GM19463 (cell line): ENCODE measurements at regions not wholly inside any gene's neighbourhood (a gene's known extent, or its start where the extent isn't known, plus 50 kb on each side); places are given as distances from the start of the nearest gene placed in this dataset.

Source experiments
- ATAC-seq: cut with Tn5 transposase; IDR thresholded peaks from one replicate; pipeline ENCODE4 v1.9.1; 2021; ENCODE audit warnings: mild to moderate bottlenecking, moderate library complexity; ENCODE audit not compliant: unreplicated experiment

DNA sequence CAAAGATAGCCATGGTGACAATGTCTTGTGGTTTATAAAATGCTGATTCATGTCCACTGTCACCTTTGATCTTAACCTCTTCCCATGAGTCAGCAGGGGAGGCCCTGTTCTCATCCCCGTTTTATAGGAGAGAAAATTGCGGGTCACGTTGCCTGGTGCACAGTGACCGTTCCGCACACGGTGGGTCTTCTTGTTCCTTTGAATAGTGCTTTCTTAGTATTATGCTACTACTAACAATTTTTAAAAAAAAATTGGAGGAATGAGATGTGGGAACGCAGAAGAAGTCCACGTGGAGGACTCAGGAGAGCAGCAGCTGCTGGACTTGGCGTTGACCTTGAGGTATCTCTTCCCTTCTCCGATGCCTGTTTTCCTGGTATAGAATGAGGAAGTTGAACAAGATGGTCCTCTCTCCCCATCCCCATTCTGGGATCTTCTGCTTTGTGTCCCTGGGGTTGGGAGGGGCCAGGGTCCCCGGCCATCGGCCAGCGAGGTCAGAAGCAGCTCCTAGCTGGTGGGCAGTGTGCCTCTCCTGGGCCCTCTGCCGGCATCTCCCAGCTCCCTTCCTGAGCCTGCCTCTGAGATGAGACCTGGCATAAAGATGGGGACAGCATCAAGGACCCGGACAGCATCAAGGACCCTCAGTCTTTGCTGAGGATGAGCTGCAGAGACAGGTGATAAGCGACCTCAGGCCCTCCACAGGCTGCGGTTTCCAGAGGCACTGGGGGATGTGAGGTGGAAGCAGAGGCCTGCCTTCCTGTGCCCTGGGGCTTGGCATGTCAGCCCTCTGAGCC, 143.9 kb downstream of the C9orf50 start:
- ATAC-seq = no peak

- ATAC-seq = no peak
Observed at GRCh38 chr9:129474740-129475404, 146.0 kb downstream of the C9orf50 start.

DNA sequence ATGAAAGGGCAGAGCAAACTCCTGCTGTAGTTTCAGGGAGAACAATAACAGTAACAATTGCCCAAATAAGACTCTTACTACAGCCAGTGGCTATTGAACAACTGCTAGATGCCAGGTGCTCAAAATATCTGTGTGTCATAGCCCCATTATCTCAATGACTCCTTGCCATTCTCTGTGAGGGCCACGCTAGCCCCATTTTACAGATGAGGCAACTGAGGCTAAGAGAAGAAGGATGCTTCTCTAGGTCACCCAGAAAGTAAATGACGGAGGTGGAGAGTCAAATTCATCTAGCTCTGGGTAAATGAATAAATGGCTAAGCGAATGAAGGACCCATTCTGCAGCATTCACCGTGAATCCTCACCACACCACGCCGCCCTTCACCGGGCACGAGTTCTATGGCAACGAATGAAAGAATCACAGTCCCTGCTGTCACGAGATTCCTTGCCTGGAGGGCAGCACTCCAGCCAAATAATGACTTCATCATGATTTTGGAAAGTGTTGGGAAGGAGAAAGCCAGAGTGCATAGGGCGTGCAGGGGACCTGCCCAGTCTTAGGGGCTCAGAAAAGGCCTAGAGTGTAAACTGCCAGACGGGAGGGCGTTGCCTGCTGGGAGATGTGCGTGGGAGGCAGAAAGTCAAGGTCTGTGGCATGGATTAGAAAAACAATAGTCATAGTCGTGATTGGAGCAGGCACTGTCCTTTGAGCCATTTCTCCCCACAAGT, 147.2 kb downstream of the C9orf50 start:
- ATAC-seq = no peak

GRCh38 chr9:129472651-129473102, 148.2 kb downstream of the C9orf50 start:
- no peak for ATAC-seq

DNA sequence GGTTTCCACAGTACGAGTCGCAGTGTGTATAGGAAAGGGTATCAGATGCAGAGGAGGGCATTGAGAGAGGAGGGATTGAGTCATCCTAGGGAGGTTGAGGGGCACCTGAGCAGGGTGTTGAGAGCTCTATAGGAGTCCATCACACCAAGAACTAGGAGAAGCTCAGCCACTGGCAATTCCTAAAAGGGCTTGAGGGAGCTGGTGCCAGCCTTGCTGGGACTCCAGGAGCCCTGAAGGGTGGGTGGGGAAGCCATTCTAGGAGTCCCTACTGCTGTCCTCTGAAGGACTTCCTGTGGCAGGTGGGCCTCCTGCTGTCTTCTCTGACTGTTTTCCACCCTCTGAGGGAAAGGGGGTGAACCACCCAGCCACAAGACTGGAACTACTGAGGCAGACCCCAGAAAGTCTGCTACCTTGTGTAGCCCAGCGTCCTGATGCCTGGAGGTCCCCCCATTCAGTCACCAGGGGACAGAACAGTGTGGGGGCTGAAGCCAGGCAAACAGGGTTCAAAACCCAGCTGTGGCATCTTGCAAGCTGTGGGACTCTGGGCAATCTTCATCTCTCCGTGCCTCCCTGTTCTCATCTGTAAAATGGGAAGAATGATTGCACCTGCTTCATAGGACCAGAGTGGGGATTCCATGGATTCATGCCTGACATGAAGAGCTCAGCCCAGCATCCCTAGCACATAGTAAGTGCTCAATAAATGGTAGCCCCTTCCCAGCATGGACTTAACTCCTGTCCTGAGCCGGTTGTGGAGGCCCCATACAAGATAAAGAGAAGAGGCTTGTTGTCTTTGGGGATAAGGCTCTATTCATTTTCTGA, 149.5 kb downstream of the C9orf50 start:
- no peak for ATAC-seq

DNA sequence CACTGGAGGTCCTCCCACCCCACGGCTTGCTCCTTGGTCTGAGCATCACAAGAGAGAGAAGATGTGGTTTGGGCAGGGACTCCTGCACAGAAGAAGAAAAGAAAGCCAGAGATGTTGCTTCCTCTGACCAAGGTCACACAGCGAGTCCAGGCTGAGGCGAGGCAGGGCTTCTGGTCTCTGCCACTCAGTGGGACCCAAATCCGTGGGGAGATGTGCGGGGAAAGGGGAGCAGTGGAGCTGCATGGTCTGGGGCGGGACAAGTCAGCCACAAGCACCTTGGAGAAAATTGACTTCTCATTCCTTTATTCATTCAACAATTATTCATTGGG, 150.9 kb downstream of the C9orf50 start:
- ATAC-seq = no peak

GRCh38 chr9:129469188-129469987, 151.5 kb downstream of the C9orf50 start:
- ATAC-seq = no peak

DNA sequence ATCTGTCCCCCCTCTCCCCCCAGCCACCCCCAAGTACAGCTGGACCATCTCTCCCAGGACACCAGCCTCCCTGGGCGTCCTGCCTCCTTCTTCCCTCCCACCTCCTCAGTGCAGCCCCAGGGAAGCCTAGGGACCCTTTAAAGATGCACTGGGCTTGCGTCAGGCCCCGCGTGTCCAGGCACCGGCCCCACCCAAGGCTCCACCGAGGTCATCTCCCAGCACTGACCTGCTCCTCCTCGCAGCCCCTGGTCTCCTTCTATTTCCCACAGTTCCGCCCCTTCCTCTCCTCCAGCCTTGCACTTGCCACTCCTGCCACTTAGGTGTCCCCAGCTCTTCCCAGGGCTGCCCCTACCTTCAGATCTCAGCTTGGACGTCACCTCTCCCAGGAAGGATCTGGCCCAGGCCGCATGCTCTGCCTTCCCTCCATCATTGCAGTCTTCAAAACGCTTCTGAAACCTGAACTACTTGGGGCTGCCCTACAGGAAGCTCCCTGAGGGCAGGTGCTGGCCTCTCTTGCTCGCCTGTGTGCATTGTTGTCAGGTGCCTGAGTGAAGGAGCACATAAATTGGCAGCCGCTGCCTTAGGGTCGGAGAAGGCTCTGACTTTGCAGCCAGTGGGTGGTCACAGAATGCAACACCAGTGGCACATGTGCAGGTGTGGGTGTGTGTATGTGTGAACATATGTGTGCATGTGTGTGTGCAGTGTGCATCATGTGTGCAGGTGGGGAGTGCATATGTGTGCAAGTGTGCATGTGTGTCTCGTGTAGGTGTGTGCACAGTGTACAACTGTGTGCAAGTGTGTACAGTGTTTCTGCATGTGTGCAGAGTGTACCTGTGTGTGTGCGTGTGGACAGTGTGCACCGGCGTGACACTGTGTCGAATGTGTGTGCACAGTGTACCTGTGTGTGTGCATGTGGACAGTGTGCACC, 152.9 kb downstream of the C9orf50 start:
- no peak for ATAC-seq

GRCh38 chr9:129467004-129467588, 153.8 kb downstream of the C9orf50 start:
- no peak for ATAC-seq

DNA sequence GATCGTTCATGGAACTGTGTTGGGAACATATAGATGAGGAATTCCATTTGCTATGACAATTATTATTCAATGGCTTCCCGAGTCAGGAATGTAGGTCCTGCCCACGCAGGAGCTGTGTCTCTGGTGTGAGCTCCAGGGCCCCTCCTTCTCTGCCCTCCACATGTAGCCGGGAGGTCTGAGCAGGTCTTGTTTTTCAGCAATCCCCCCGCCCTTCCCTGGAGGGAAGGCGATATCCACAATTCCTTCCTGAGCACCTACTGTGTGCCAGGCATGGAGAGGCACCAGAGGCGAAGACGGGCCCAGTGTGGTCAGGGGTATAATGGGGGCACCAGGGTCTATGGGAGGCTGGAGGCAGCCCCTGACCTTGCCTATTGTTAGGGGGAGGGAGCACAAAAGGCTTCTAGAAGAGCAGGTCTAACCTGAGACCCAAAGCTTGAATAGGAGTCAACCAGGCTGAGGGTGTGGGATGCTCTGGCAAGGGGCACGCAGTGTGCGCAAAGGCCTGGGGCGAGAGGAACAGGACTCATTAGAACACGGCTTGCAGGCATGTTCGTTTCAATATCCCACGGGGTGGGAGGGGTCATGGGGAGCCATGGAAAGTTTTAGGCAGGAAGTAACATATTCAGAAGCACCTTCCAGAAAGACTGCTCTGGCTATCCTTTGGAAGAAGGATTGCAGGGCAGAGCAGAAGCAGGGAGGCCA, 154.9 kb downstream of the C9orf50 start:
- ATAC-seq = no peak

DNA sequence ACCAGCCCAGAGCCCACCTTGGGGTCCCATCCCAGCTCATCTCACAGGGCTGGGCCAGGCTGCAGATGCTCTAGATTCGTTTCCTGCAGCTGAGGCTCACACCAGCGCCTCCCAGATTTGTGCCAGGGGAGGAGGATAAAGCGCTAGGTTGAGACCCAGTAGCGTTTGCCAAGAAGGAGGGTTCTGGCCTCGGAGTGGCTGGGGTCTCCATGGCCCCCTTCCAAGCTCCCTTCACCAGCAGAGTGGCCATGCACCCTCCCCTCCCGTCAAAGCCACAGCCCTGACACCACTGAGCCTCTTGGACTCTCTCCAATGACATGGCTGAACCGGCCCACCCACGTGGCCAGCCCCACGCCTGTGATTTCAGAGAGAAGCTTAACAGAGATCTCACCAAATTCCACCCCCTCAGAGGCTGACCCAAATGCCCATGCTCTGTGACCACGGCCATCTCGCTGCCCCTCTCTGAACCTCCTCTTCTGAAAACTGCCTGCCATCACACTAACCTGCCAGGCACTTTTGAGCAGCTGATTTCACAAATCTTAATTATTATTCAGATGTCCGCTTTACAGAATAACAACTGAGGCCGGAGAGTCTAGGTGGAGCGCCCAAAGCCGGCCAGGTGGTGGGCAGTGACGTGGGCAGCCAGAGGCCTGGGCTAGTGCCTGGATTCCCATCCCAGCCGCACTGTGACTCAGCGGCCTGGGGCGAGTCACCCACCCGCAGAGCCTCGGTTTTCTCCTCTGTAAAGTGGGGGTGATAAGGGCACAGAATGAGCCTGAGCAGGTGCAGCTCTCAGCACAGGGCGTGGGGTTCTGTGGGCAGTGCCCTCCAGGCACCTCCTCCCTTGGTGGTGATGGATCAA, 155.7 kb downstream of the C9orf50 start:
- no peak for ATAC-seq

- no peak for ATAC-seq
Observed at GRCh38 chr9:129463994-129464393, 156.9 kb downstream of the C9orf50 start.

DNA sequence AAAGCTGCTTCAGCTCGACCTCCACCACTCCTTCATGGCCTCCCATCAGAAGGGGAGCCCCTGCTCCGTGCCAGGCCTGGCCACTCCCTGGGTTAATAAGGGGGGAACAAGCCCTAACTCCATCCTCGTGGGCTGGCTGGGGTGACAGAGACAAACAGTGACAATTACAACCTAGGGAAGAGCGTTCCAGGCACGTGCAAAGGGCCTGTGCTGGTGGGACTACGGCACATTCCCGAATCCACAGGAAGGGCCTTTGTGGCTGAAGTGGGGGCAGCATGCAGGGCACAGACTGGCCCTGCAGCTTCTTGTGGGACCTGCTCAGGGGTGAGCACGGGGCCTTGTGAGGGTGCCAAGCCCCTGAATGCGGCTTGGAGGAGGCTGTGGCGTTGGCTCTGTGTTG, 157.4 kb downstream of the C9orf50 start:
- no peak for ATAC-seq

GRCh38 chr9:129462360-129462759, 158.5 kb downstream of the C9orf50 start:
- ATAC-seq = no peak

DNA sequence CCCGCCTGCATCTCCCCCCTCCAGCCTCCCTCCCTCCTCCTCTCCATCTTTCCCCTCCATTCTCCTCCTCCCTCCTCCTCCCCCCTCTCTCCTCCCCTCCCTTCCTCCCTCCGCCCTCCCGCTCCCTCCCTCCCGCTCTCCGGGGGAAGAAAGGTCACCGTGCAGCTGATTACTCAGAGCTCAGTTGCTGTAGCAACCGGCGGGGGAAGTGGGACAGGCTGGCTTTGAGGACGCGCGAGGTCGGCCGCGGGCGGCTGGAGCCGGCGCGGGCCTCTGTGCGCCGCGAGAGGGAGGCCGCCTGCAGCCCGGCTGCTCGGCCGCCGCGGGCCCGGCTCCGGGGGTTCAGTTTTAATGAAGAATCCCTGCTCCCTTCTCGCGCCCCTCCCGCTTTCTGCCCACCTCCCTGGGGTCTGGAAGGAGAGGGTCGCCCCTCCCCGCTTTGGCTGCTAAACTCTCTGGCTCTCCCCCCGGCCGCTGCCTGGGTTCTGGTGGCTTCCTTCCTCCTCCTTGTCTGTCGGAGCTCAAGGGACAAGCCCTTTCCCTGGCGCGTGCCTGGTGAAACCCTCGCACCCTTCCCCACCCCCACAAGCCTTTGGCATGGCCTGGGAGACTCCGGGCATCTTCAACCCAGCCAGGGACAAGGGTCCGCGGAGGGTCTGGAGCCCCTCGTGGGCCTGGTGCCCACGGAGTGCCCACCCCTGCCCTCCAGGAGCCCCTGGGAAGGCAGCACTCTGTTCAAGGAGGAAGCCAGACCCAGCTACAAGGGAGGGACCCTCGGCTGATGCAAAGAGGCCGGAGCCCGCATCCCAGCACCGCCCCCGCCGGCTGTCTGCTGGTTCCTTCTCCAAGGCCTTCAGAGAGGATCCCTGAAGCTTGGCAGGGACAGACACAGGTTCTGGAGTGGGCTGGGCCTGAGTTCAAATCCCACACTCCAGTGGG, 160.3 kb downstream of the C9orf50 start:
- peak; percentile 80 for ATAC-seq
